ENCODE measurements at regions not wholly inside any gene's neighbourhood (a gene's known extent, or its start where the extent isn't known, plus 50 kb on each side); places are given as distances from the start of the nearest gene placed in this dataset.

GRCh38 chr1:235047331-235047871, 81.2 kb downstream of the TOMM20 start:
- TF ChIP-seq EP300 (IDR thresholded peaks at IDR 0.05; ENCODE audit: borderline replicate concordance), result no peak
- no peak for TF ChIP-seq TEAD4 (IDR thresholded peaks at IDR 0.05)
- no peak for TF ChIP-seq REST (IDR thresholded peaks at IDR 0.05; ENCODE audit: low read depth)
- no peak for TF ChIP-seq FOXM1 (IDR thresholded peaks at IDR 0.05; ENCODE audit: borderline replicate concordance, low read depth)
- TF ChIP-seq TAF1 (IDR thresholded peaks at IDR 0.05; ENCODE audit: low read depth), result no peak
- no peak for TF ChIP-seq CREB1 (IDR thresholded peaks at IDR 0.05; ENCODE audit: low read depth)
- TF ChIP-seq MAX (IDR thresholded peaks at IDR 0.05), result no peak

- no peak for TF ChIP-seq EP300 (IDR thresholded peaks at IDR 0.05; ENCODE audit: borderline replicate concordance)
- TF ChIP-seq CREB1 (IDR thresholded peaks at IDR 0.05; ENCODE audit: low read depth), result no peak
- no peak for TF ChIP-seq REST (IDR thresholded peaks at IDR 0.05; ENCODE audit: low read depth)
- TF ChIP-seq RAD21 (IDR thresholded peaks at IDR 0.05; ENCODE audit: low read depth), result no peak
- TF ChIP-seq TAF1 (IDR thresholded peaks at IDR 0.05; ENCODE audit: low read depth), result no peak
- no peak for TF ChIP-seq TEAD4 (IDR thresholded peaks at IDR 0.05)
- TF ChIP-seq EGR1 (IDR thresholded peaks at IDR 0.05), result no peak
- TF ChIP-seq CEBPB (IDR thresholded peaks at IDR 0.05), result no peak
- TF ChIP-seq TCF12 (IDR thresholded peaks at IDR 0.05; ENCODE audit: low read depth), result no peak
- TF ChIP-seq ZBTB7A (IDR thresholded peaks at IDR 0.05; ENCODE audit: low read depth), result no peak
- no peak for TF ChIP-seq MAX (IDR thresholded peaks at IDR 0.05)
- no peak for TF ChIP-seq USF1 (IDR thresholded peaks at IDR 0.05)
- no peak for TF ChIP-seq YY1 (IDR thresholded peaks at IDR 0.05; ENCODE audit: low read depth)
- TF ChIP-seq FOXM1 (IDR thresholded peaks at IDR 0.05; ENCODE audit: borderline replicate concordance, low read depth), result no peak
- TF ChIP-seq NFIC (IDR thresholded peaks at IDR 0.05), result no peak
Measured at GRCh38 chr1:235045921-235046601, 82.6 kb downstream of the TOMM20 start.

GRCh38 chr1:235045034-235045690, 83.5 kb downstream of the TOMM20 start:
- TF ChIP-seq CREB1 (IDR thresholded peaks at IDR 0.05; ENCODE audit: low read depth) (no peak), EP300 (IDR thresholded peaks at IDR 0.05; ENCODE audit: borderline replicate concordance) (no peak), RAD21 (IDR thresholded peaks at IDR 0.05; ENCODE audit: low read depth) (no peak), TAF1 (IDR thresholded peaks at IDR 0.05; ENCODE audit: low read depth) (no peak), TEAD4 (IDR thresholded peaks at IDR 0.05) (no peak), TCF12 (IDR thresholded peaks at IDR 0.05; ENCODE audit: low read depth) (no peak), REST (IDR thresholded peaks at IDR 0.05; ENCODE audit: low read depth) (no peak), ZBTB7A (IDR thresholded peaks at IDR 0.05; ENCODE audit: low read depth) (no peak)

GRCh38 chr1:235043234-235043633, 85.4 kb downstream of the TOMM20 start:
- TF ChIP-seq MAX (IDR thresholded peaks at IDR 0.05) (no peak), ZBTB7A (IDR thresholded peaks at IDR 0.05; ENCODE audit: low read depth) (no peak), CREB1 (IDR thresholded peaks at IDR 0.05; ENCODE audit: low read depth) (no peak), EGR1 (IDR thresholded peaks at IDR 0.05) (no peak), CEBPB (IDR thresholded peaks at IDR 0.05) (no peak), NFIC (IDR thresholded peaks at IDR 0.05) (no peak), RAD21 (IDR thresholded peaks at IDR 0.05; ENCODE audit: low read depth) (no peak), TEAD4 (IDR thresholded peaks at IDR 0.05) (no peak), USF1 (IDR thresholded peaks at IDR 0.05) (no peak), FOXM1 (IDR thresholded peaks at IDR 0.05; ENCODE audit: borderline replicate concordance, low read depth) (no peak), REST (IDR thresholded peaks at IDR 0.05; ENCODE audit: low read depth) (no peak), TCF12 (IDR thresholded peaks at IDR 0.05; ENCODE audit: low read depth) (no peak), TAF1 (IDR thresholded peaks at IDR 0.05; ENCODE audit: low read depth) (no peak), EP300 (IDR thresholded peaks at IDR 0.05; ENCODE audit: borderline replicate concordance) (no peak), YY1 (IDR thresholded peaks at IDR 0.05; ENCODE audit: low read depth) (no peak)
